GM21717 (cell line): ENCODE measurements at regions not wholly inside any gene's neighbourhood (a gene's known extent, or its start where the extent isn't known, plus 50 kb on each side); places are given as distances from the start of the nearest gene placed in this dataset.
"Not testable (repeated sequence)": the region's sequence is repeated elsewhere in the genome, so short reads cannot be mapped to it uniquely, and the experiment has no call there.

ENCODE experiments used
- ATAC-seq: cut with Tn5 transposase; IDR thresholded peaks from one replicate; pipeline ENCODE4 v1.9.1; 2021; ENCODE audit warnings: mild to moderate bottlenecking, moderate library complexity; ENCODE audit not compliant: unreplicated experiment

DNA sequence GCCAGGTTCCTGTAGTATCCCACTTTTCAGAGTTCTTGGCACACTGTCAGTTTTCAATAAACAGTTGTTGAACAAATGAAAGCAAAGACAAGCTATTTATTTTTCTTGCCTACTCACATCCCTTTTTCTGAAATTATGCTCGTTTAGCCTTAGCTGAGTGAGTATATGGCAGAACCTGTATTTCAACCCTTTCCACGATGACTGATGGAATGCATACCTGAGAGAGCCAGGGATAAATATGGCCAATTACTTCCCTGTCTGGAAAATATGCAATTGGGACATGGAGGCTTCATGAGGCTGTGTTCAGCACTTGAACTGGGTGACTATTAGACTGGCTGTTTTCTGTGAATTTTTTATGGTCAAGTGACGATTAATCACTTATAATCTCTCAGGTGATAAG is 144.5 kb upstream of the POT1 start:
- no peak for ATAC-seq

DNA sequence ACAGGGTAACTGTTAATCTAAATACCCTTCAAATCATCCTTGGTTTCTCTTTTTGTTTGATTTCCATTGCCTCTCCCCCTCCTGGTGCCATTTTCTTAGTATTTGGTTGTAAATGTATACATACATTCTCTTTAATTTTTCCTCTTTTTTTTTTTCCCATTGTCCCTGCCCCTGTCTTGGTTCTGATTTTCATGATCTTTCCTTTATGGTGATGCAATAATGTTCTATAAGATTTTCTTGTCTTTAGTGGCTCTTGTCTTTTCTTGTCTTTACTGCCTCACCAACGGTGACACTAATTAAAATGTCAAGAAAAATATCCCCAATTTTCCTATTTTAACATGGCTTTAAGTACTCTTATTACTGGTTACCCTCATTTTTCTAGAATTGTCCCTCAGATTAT is 135.9 kb upstream of the POT1 start:
- ATAC-seq, result no peak

DNA sequence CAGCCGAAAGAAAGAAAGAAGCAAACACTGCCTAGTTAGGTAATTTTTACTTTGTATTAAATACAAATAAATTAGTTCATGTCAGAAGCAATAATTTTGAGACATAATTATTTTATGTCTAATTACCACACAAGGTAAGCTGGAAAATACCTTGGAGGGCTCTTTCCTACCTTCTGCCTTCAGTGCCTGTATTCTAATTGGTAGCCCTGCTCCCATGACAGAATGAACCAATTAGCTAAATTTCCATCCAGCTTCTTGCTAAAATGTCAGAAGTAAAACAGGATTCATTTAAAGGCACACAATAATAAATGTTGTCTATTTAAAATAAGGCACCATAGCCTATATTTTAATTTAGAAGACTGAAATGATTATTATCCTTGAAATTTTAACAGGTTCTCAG is 135.4 kb upstream of the POT1 start:
- no peak for ATAC-seq

DNA sequence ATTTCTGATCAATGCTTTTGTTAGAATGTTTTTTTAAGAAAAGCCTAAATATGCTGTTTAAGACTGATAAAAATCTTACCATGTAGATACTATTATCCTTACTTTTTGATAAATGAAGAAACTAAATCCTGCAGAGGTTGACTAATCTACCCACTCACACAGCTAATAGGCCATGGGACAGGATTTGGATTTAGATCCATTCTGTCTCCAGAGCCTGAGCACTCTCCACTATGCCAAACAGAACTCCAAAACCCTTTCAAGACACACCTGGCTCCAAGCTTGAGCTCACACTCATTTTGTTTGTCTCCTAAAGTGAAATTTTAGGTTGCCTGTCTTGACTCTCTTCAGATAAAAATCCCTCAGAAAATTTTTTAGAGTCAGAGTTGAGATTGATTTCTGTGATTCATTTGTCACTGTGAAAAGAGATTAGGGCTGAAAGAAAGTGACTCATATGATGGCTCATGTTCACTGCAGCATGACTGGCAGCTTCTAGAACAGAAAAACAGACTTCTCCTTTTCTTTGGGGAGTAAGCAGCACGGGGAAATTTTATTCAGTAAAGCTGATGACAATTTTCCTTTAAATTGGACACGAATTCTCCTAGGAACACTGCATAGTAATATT is 132.3 kb upstream of the POT1 start:
- peak; percentile 96 for ATAC-seq

DNA sequence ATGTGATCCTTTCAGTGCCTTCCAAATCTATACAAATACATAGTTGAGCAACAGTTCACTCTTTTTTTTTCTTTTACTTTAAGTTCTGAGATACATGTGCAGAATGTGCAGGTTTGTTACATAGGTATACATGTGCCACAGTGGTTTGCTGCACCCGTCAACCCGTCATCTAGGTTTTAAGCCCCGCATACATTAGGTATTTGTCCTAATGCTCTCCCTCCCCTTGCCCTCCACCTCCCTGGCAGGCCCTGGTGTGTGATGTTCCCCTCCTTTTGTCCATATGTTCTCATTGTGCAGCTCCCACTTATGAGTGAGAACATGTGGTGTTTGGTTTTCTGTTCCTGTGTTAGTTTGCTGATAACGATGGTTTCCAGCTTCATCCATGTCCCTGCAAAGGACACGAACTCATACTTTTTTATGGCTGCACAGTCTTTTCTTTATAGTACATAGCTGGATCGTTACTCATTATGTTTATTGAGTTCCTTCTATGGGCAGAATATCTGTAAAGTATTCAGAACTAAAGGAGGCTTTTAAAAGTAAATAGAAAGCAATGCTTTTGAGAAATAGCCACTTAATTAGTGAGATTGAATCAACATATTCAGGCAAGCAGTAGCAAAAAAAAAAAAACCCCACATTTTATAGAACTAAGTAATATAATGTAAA is 131.6 kb upstream of the POT1 start:
- not testable (repeated sequence) for ATAC-seq

DNA sequence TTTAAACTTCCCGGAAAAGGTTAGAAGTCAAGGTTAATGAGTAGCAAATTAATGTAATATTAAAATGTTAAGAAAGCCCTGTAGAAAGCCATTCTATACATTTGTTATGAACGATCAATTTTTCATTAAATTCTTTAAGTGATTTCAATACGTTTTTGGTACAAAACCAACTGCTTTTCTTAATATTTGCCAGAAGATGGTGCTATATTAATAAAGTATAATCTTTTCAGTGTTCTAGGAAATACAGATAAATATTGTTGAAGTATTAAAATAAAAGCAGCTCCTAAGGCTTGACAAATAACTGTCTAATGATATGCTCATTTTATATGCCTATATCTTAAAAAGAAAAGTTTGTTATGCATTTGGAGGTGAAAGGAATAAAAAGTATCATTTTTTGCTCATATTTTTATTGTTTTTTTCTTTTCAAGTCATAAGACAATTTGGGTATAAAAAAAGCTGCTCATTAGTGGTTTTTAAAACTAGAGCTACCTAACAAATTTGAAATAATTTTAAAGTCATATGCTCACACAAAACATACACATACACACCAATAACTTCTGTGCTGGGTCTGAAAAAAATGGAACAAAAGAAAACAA is 130.3 kb upstream of the POT1 start:
- no peak for ATAC-seq

DNA sequence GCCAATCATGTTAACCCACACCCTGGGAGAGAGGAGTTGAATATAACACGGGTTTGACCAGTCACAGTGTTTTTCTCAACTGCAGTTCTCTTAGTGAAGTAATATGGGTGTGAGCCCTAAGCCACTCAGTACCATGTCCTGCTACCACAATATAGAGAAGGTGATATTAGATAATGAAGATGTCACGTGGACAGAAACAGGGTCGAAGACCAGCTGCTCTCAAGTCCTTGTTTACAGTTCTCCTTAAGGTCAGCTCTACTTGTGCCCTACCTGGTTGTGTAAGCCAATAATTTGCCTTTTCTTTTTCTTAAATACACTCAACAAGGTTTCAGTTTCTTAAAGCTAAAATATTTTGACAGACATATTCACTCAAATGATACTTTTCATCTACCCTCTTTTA is 128.3 kb upstream of the POT1 start:
- ATAC-seq, result no peak

DNA sequence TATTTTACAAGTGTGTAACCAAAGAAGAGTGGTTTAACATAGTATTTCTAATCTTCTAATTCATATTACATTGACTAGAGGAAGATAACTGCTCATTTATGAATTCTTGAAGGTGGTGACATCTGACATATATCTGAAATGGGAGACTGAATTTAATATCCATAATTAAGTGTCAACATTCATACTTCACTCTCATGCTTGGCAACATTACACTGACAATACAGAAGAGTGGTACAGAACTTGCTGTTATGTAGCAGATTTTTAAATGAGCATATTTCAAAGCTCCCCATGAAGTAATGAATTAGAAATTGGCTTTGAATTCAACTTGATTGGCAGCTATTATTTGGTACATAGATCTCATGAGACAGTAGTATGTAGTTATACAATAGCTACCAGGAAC is 125.8 kb upstream of the POT1 start:
- no peak for ATAC-seq

DNA sequence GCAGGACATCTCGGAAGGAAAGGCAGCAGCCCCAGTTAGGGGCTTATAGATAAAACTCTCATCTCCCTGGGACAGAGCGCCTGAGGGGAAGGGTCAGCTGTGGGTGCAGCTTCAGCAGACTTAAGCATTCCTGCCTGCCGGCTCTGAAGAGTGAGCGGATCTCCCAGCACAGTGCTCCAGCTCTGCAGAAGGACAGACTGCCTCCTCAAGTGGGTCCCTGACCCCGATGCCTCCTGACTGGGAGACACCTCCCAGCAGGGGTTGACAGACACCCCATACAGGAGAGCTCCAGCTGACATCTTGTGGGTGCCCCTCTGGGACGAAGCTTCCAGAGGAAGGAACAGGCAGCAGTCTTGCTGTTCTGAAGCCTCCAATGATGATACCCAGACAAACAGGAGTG is 117.1 kb upstream of the POT1 start:
- no peak for ATAC-seq

DNA sequence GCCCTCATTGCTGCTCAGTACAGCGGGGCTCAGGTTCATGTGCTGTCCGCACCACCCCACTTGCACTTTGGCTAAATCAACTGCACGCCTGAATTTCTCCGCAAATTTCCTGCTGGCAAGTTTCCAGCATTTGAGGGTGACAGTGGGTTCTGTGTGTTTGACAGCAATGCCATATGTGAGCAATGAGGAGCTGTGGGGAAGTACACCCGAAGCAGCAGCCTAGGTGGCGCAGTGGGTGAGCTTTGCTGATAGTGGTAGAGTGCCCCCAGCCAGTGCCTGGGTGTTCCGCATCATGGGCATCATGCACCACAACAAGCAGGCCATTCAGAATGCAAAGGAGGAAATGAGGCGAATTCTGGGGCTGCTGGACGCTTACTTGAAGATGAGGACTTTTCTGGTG is 103.9 kb upstream of the POT1 start:
- ATAC-seq, result no peak

DNA sequence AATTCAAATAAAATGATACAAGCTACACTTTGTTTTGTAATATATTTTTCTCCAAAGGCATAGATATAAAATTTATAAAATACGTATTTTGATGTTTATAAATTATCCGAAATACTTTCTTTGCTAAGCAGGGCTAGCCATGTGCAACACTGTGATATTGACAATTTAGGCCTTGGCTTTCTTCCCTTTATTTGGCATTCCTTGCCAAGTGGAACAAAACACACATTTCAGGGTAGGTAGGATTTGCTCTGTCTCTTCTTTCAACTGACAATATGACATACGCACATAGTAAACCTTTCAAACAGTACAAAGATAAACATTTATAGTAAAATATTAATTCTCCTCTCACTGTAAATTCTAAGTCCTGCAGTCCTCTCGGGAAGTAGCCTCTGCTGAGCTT is 103.3 kb upstream of the POT1 start:
- ATAC-seq, result no peak

DNA sequence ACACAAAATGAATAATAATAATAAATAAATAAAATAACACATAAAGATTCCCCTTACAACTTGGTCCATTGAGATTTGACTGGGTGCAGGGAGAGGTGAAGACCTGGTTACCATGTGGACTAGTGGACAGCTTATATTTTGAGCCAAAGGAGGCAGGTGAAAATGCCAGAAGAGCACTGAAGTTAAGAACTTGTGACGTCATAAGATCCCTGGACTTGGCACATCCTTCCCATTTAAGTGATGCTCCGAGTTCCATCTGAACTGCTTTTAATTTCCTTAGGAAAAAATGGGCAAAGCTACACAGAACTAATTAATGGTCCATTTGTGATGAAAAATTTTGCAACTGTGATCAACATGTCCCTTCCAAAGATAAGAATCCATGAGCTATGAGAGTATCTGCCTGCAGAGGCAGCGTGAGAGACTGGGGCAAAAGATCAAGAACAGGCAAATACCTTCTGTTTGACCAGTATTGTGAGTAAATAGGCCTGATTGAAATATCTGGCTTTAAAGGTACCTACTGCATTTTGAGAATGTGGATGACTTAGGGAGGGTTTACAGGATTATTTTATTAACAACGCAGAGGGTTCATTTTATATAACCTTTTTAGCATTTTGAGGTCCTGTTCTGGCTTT is 101.2 kb upstream of the POT1 start:
- no peak for ATAC-seq

DNA sequence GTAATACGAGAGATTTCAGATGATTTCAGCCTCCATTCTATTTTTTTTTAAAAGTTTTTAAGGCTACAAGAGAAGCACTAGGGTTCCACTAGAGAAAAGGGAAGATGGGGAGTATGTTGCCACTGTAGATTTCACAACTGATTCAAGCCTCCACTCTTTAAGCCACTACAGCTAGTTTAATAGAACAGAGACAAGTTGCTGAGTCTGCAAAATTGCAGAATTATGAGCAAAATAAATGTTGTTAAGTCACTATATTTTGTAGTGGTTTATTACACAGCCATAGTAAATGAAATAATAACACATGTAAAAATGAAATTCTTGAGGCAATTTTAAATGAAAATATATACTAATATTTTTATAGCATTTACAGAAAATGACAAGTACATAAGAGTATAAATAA is 96.0 kb upstream of the POT1 start:
- no peak for ATAC-seq

DNA sequence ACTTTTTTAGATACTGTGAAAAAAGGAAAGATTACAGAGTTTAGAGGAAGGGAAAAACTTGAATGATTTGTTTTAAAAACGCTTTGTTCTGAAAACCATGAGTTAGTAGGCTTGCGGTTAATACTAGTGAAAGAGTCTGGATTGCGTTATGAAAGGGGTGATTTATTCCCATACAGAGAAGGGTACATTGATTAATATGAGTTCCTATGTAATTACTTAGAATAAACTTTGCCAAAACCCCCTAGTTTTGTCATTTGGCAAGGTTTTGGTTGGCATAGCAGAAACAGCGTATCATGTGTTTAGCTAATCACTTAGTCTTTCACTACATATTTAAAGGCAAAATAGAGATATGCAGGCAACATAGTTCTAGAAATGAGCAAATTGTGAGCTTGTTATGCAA is 91.2 kb upstream of the POT1 start:
- ATAC-seq, result no peak

DNA sequence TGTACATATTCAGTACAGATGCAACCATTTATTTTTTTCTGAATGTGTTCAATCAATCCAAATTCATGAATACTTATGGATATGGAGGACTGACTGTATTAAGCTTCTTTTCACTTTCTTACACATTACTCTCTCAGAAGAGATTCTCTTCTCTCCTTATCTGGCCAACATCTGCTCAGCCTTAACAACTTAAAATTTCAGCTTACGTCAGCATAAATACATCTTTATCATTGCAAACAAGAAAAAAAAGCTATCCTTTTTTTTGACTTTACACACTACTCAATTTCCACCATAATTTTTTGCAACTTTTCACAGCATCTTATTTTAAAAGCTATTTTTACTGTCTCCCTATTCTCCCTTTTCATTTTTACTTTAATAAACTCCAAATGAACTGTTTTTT is 80.9 kb upstream of the POT1 start:
- ATAC-seq, result no peak

DNA sequence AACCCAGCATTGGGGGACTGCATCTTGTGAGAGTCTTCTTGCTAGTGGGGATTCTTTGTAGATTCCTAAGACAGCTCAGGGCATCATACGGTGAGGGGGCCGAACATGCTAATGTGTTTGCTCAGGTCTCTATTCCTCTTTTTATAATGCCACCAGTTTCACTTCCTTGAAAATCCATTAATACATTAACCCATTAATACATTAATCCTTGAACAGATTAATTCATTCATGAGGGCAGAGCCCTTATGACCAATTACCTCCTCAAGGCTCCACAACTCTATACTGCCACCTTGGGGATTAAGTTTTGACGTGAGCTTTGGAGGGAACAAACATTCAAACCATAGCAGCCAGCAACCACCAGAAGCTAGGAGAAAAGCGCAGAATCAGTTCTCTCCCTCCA is 67.2 kb upstream of the POT1 start:
- no peak for ATAC-seq

DNA sequence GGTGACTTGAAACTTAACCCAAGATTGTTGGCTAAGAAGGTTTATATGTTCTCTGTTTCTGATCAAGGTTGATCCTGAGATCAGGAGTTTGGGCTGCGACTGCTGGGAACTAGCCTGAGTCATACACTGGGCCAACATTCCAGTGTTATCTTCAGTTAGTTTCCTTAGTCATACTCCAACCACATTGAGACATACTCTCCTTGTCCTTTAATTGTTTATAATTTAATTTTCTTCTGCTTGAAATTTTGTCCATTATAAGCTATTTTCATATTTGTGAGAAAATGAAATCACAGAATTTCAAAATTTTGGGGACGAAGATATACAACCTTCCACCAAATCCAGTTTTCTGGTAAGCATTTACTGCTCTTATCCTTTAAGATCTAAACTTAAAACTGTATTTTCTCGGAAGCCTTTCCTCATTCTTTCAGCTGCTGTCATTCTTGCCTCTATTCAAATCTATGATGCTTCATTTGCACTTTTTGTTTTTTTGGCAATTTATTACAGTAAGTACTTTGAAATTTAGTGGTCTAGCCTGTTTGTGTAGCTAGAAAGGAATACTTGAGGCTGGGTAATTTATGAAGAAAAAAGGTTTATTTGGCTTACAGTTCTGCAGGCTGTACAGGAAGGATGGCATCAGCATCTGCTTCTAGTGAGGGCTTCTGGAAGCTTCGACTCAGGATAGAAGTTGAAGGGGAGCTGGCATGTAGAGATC is 63.4 kb upstream of the POT1 start:
- no peak for ATAC-seq

DNA sequence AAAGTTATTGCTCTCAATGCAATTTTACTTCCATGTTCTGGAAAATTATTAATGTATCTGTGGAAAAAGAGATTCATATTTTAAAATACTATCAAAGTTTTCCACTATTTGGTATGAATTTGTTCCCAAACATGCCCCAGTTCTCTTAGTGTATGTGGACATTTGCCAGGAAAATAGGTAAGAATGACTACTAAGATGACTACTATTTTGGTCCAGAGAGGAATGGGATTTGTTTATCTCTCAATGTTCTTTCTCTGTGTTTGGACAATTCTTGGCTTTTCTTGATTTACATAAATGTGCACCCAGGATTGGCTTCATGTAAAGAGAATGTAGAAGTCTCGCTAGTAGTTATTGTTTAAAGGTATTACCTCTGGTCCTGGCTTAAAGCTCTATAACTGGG is 60.3 kb upstream of the POT1 start:
- ATAC-seq, result no peak
